ENCODE measurements at regions not wholly inside any gene's neighbourhood (a gene's known extent, or its start where the extent isn't known, plus 50 kb on each side); places are given as distances from the start of the nearest gene placed in this dataset.

DNA sequence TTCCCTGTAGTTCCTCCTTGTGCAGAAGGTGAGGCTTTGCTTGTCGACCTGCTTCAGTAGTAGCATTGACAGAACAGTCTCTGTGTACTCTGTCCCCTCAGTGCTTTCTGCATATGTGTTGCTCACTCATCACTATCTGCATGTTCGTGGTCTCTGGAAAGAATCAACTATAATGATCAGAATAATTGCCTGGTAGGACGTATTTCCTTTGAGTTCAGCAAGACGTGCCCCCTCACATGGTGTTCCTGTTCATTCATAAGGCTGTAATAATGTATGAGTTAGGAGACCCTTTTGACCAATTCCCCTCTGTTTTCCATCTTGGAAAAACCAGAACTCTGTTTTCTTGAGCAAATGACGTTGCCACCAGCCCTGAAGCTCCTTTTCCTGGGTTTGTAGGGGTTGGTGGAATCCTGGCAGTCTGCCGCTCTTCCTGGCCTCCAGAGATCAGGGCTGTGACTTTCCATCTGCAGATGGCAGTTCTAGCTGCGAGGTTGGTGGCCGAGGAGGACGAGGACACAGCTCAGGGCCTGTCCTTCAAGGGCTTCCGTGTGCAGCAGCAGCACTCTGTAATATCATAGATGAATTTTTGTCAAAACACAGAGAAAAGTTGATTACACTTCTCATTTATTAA, 61.9 kb downstream of the EXOSC2 start:
- no peak for DNase-seq

DNA sequence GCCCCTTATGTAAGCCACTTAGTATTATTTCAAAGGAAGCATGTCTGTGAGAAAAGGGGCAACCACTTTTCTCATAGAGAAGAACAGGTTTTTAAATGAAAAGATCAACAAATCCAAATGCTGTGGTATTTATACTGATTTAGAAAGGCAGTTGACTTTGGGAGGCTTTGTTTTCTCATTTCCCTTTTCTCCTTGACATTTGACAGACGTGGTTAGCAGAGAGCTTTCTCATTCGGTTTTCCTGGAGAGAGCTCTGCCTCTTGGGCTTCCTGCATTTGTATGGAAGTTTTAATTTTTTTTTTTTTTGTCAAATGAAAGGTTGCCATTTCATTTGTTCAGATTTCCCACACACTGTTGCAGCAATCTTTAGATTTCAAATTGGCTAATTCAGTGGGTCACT, 62.5 kb downstream of the EXOSC2 start:
- DNase-seq = no peak

- DNase-seq = no peak
These were observed 63.0 kb downstream of the EXOSC2 start for GRCh38 chr9:130756455-130757152.

DNA sequence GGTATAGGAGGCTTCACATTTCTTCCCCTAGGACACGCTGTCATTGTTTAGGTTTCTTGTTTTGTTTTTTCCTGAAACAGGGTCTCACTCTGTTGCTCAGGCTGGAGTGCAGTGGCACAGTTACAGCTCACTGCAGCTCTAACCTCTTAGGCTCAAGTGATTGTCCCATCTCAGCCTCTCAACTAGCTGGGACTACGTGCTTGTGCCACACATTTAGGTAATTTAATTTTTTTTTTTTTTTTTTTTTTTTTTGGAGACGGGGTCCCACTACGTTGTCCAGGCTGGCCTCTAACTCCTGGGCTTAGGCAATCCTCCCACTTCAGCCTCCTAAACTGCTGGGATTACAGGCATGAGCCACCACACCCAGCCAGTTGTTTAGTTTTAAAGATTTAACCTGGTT, 66.2 kb downstream of the EXOSC2 start:
- no peak for DNase-seq

- DNase-seq = peak in 1 of 3 experiments; percentile 28
These were observed 70.0 kb downstream of the EXOSC2 start for GRCh38 chr9:130763331-130764171.

DNA sequence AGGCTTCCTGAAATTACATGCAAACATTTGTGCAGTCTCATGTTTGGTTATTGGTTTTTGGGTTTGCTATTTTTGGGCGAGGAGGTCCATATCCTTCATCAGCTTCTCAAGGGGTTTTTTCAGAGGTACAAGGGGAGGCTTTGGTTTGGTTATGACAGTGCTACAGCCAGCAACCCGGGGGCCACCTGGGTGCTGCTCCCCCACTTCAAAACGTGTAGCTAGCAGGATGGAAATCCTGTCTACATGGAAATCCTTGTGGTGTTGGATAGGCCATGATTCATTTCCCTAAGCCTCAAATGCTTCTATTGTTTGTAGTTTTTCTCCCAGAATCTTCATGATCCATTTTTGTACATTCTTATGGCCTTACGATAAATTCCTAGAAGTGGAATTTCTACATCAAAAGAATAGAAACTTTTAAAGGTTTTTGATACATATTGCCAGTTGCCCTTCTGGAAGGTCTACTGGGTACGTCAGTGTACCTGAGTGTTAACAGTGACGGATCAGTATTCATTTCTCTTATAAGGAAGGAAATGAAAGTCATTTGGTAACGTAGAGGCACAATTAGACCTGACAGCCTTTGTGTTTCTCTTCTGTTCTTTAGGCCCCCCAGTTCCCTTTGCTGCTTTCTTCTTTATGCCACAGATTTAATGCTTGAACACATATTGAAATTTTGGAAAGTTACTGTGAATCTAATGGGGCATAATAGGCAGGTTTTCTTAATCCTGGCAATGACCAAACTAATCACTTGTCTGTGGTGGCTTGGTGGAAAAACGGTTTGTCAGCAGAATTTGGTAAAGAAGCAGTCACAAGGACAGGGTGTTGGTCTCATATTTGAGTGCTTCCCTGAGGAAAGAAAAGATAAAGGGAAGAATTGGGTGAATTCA, 69.7 kb upstream of the ABL1 start:
- no peak for DNase-seq

- no peak for DNase-seq
These were observed 68.8 kb upstream of the ABL1 start for GRCh38 chr9:130766021-130766926.

- DNase-seq = no peak
These were observed 68.1 kb upstream of the ABL1 start for GRCh38 chr9:130766927-130767307.

DNA sequence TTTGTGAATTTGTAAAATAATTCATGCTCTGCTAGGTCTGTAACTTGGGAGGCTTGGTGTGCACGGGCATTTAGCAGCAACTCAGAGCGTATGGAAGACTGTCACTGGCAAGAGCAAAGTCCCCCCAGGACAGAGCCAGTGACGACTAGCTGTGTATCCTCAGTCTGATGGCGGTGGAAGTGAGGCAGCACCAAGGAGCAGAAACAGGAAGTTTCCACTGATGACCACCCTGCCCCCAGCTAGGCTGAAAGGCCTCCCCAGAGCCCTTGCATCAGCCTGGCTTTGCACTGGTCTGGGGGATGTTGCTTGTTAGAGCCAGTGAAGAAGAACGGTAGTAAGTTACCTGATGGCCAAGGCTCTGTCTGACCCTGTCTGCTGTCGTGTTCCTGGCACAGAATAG, 66.8 kb upstream of the ABL1 start:
- DNase-seq = no peak

GRCh38 chr9:130768891-130769403, 66.1 kb upstream of the ABL1 start:
- no peak for DNase-seq

DNA sequence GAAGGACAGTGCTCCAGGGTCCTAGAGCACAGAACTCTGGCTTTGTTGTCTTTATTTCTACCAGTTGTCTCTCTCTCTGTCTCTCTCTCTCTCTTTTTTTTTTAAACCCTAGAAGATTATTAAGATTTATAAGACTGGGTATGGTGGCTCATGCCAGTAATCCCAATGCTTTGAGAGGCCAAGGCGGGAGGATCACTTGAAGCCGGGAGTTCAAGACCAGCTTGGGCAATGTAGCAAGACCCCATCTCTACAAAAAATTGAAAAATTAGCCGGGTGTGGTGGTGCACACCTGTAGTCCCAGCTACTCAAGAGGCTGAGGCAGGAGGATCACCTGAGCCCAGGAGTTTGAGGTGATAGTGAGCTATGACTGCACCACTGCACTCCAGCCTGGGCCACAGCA, 65.0 kb upstream of the ABL1 start:
- DNase-seq = no peak

DNA sequence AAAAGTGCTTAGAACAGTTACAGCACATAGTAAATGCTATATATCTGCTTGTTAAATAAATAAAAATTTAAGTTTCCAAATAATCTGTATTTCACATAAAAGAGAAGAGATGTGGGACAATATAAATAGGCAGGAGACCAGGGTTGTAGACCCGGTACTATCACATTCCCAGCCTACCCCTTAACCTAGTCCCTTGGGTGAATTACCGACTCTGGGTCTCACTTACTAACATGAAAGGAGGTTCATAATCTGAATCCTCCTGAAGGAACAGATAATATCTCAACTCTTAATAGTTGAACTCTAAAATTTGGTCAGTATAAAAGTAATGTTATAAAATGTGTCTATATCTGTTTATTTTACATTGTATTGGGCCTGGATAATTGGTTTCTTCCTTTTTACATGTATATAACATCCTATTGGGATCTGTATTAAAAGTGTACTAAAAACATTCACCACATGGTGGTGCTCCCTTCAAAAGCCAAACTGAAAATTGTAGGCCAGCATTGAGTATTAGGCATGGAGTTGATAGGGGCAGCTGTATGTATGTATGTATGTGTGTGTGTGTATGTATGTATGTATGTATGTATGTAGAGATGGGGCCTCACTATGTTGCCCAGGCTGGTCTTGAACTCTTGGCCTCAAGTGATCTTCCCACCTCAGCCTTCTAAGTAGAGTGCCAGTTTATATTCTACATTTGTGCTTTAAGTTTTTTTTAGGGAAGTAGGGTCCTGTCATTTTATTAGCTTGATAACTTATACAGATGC, 64.2 kb upstream of the ABL1 start:
- peak; percentile 24 to 83 (median 38) for DNase-seq

DNA sequence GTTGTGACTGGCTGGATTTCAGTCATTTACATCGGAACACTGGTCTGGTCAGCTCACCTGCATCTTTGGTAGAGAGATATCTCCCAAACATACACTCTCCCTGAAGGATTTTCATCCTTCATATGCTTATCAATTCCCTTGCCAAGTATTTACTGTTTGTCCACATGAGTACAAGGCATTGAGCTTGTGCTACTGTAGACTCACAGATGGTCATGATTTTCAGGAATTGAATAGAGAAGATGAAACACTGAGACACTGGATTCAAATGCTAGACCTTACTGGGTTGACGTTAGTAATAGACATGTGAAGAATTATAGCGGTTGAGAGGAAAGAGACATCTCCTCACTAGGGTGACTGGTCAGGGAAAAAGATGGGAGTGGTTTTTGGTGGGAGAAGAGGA, 62.9 kb upstream of the ABL1 start:
- no peak for DNase-seq

DNA sequence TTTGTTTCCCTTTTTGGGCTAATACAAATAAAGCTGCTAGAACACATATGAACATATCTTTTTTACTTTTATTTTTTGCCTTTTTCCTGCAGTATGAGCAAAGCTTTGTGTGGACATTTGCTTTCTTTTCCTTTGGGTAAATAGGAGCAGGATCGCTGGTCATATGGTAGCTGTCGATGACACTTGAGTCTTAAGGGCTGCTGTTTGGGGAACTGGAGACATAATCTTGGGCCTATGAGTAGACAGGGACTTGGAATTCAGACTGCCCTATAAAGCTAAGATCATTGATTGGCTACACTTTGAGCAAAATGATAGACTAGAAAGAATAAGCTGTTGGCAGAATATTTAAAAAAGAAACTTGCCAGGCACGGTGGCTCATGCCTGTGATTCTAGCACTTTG, 60.9 kb upstream of the ABL1 start:
- DNase-seq = no peak

DNA sequence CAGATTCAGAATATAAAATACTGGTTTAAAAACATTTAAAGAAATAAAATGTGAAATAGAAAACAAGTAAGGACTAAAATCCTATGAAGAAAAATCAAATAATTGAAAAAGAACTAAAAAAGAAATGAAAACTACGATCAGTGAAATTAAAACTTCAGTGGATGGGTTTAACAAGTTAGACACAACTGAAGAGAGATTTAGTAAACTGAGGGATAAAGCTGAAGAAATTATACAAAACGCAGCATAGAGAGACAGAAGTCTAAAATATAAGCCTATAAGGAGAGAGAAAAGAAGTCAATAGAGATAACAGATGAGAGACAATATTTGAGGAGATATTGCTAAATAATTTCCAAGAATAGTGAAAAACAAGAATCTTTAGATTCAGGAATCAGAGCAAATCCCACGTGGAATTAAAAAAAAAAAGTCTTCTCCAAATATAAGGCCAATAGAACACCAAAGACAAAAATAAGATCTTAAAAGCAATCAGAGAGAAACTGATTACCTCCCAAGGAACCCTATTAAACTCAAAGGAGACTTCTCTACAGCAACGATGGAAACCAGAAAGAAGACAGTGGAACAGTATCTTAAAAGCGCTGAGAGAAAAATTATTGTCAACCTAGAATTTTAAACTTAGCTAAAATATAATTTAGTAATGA, 59.6 kb upstream of the ABL1 start:
- no peak for DNase-seq

GRCh38 chr9:130779153-130779855, 55.8 kb upstream of the ABL1 start:
- peak in 1 of 3 experiments; percentile 49 for DNase-seq

GRCh38 chr9:130780415-130780814, 54.6 kb upstream of the ABL1 start:
- no peak for DNase-seq

- no peak for DNase-seq
These were observed 54.1 kb upstream of the ABL1 start for GRCh38 chr9:130780865-130781504.

DNA sequence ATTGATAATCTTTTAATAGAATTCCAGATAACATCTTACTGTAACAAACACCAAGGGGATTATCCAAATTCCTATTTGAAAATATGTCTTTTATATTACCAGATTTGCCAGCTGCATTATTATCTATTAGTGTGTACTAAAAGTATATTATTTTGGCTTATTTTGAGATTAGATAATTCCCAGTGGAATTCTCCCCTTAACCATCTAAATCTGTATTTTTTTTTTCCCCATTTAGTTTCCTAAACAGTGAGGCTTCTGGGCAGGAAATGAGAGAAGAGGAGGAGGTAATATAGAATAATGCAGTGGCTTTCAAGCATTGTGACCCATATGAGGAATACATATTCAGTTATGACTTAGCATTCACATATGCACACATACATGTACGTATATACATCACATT, 53.5 kb upstream of the ABL1 start:
- no peak for DNase-seq
